ENCODE measurements at regions not wholly inside any gene's neighbourhood (a gene's known extent, or its start where the extent isn't known, plus 50 kb on each side); places are given as distances from the start of the nearest gene placed in this dataset.

DNA sequence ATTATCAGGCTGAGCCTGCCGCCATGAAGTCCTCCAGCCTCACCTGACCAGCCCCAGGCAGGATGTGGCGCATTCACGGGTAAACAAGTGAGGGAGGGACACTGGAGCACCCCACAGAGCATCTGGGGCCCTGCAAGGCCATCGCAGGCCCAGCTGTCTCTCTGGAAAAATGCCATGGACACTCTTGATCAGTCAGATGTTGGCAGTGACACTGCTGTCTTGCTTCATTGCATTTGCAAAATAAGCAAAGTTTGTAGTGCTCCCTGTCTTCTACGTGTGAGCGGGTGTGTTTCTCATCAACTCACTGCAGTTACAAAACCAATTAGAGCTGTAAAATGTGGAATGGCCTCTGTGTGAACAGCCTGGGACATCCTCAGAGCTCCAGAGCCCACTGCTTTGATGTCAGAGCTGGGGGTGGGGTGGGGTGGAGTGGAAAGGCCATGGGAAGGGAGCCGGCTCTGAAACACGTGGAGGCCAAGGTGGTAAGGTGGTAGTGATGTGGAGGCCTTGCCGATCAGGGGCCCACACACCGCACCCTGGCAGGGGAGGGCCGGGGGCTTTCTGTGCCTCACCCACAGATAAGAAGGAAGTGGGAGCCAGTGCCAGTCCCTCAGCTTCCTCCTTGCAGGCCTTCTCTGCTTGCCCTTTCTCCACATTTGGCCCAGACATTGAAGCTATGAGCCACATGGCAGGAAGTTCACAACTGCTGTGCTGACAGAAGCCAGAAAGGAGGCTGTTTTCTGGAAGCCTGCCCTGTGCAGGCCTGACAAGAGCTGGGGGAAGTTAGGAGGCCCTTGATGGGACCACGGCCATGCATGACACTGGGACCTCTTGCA is 254.9 kb downstream of the RHOU start:
- TF ChIP-seq, protein P1, sequence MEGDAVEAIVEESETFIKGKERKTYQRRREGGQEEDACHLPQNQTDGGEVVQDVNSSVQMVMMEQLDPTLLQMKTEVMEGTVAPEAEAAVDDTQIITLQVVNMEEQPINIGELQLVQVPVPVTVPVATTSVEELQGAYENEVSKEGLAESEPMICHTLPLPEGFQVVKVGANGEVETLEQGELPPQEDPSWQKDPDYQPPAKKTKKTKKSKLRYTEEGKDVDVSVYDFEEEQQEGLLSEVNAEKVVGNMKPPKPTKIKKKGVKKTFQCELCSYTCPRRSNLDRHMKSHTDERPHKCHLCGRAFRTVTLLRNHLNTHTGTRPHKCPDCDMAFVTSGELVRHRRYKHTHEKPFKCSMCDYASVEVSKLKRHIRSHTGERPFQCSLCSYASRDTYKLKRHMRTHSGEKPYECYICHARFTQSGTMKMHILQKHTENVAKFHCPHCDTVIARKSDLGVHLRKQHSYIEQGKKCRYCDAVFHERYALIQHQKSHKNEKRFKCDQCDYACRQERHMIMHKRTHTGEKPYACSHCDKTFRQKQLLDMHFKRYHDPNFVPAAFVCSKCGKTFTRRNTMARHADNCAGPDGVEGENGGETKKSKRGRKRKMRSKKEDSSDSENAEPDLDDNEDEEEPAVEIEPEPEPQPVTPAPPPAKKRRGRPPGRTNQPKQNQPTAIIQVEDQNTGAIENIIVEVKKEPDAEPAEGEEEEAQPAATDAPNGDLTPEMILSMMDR (IDR thresholded peaks at IDR 0.05), result no peak
- no peak for TF ChIP-seq POLR2A (IDR thresholded peaks at IDR 0.05)
